ENCODE measurements at regions not wholly inside any gene's neighbourhood (a gene's known extent, or its start where the extent isn't known, plus 50 kb on each side); places are given as distances from the start of the nearest gene placed in this dataset.
A peak's percentile ranks its signal among the peaks of the same experiment; 100 is the strongest.

GRCh38 chr12:66976526-66976925 lies 292.6 kb upstream of the CAND1 start:
- DNase-seq = no peak

- DNase-seq = no peak
Measured at GRCh38 chr12:66978802-66979201, 290.4 kb upstream of the CAND1 start.

- no peak for DNase-seq
Measured at GRCh38 chr12:66979251-66979650, 289.9 kb upstream of the CAND1 start.

GRCh38 chr12:66984077-66984476 lies 285.1 kb upstream of the CAND1 start:
- DNase-seq = no peak

GRCh38 chr12:66984962-66985361 lies 284.2 kb upstream of the CAND1 start:
- DNase-seq = no peak

GRCh38 chr12:66999141-66999540 lies 270.0 kb upstream of the CAND1 start:
- no peak for DNase-seq

- DNase-seq = no peak
Measured at GRCh38 chr12:67001251-67001650, 267.9 kb upstream of the CAND1 start.

GRCh38 chr12:67002720-67003119 lies 266.4 kb upstream of the CAND1 start:
- no peak for DNase-seq

- no peak for DNase-seq
Measured at GRCh38 chr12:67006610-67007009, 262.5 kb upstream of the CAND1 start.

GRCh38 chr12:67014642-67015041 lies 254.5 kb upstream of the CAND1 start:
- DNase-seq = no peak

GRCh38 chr12:67018105-67018504 lies 251.1 kb upstream of the CAND1 start:
- DNase-seq = no peak

GRCh38 chr12:67019070-67019469 lies 250.1 kb upstream of the CAND1 start:
- DNase-seq = no peak

GRCh38 chr12:67025543-67026114 lies 243.5 kb upstream of the CAND1 start:
- DNase-seq = peak; percentile 53

GRCh38 chr12:67026487-67027246 lies 242.5 kb upstream of the CAND1 start:
- DNase-seq = no peak

GRCh38 chr12:67028529-67028928 lies 240.6 kb upstream of the CAND1 start:
- DNase-seq = no peak

- DNase-seq = no peak
Measured at GRCh38 chr12:67034110-67034879, 234.9 kb upstream of the CAND1 start.

- DNase-seq = peak; percentile 6
Measured at GRCh38 chr12:67035121-67035520, 234.0 kb upstream of the CAND1 start.

GRCh38 chr12:67038486-67038885 lies 230.7 kb upstream of the CAND1 start:
- DNase-seq = no peak

- peak; percentile 8 for DNase-seq
Measured at GRCh38 chr12:67039995-67040860, 228.9 kb upstream of the CAND1 start.

- no peak for DNase-seq
Measured at GRCh38 chr12:67040861-67041137, 228.4 kb upstream of the CAND1 start.

GRCh38 chr12:67042697-67043131 lies 226.4 kb upstream of the CAND1 start:
- peak; percentile 36 for DNase-seq

GRCh38 chr12:67043771-67044170 lies 225.4 kb upstream of the CAND1 start:
- no peak for DNase-seq

GRCh38 chr12:67045650-67046049 lies 223.5 kb upstream of the CAND1 start:
- no peak for DNase-seq
